Liver (tissue), 3 donors: ENCODE measurements at regions not wholly inside any gene's neighbourhood (a gene's known extent, or its start where the extent isn't known, plus 50 kb on each side); places are given as distances from the start of the nearest gene placed in this dataset.

Experiments
- JUND ChIP-seq, 2 donors: IDR thresholded peaks; 2 replicates each; pipeline ENCODE4 v1.6.1; 2016; ENCODE audit warnings: antibody characterized with exemption in 2 of 2
- REST ChIP-seq: IDR thresholded peaks from 2 replicates; pipeline ENCODE4 v1.6.1; 2016; ENCODE audit warnings: antibody characterized with exemption, mild to moderate bottlenecking
- SP1 ChIP-seq: IDR thresholded peaks from 2 replicates; pipeline ENCODE4 v1.6.1; 2018; ENCODE audit warnings: antibody characterized with exemption, mild to moderate bottlenecking
- TAF1 ChIP-seq: conservative IDR thresholded peaks from 2 replicates; pipeline ENCODE4 v1.6.1; 2016; ENCODE audit warnings: antibody characterized with exemption, mild to moderate bottlenecking
- YY1 ChIP-seq: IDR thresholded peaks from 2 replicates; pipeline ENCODE4 v1.6.1; 2016; ENCODE audit warnings: antibody characterized with exemption, mild to moderate bottlenecking
- ZBTB33 ChIP-seq: IDR thresholded peaks from 2 replicates; pipeline ENCODE4 v1.6.1; 2016; ENCODE audit warnings: antibody characterized with exemption
- TF ChIP-seq, protein P1 (sequence below): fragments of 150-350 bp; IDR thresholded peaks from 2 replicates; pipeline ENCODE4 v1.5.1; 2017; ENCODE audit warnings: improper control_type of control experiment, low read depth, low read length; ENCODE audit not compliant: missing input control
- donor health status: healthy.
- donor health status: healthy.

DNA sequence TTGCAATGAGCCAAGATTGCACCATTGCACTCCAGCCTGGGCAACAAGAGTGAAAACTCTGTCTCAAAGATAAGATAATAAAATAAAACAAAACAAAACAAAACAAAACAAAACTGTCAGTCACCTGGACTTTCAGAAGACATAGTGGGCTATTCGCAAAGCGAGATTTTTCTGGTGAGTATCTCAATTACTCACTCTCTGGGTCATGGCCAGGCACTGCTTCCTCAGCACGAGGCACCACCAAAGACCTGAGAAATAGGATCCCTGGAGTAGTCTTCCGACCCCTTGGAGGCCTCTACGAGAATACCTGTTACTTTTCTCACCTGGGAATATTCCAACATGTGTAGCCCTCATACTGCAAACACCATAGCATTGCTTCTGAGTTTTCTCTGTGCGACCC lies 201.7 kb upstream of the ZNF618 start:
- TF ChIP-seq, protein P1, sequence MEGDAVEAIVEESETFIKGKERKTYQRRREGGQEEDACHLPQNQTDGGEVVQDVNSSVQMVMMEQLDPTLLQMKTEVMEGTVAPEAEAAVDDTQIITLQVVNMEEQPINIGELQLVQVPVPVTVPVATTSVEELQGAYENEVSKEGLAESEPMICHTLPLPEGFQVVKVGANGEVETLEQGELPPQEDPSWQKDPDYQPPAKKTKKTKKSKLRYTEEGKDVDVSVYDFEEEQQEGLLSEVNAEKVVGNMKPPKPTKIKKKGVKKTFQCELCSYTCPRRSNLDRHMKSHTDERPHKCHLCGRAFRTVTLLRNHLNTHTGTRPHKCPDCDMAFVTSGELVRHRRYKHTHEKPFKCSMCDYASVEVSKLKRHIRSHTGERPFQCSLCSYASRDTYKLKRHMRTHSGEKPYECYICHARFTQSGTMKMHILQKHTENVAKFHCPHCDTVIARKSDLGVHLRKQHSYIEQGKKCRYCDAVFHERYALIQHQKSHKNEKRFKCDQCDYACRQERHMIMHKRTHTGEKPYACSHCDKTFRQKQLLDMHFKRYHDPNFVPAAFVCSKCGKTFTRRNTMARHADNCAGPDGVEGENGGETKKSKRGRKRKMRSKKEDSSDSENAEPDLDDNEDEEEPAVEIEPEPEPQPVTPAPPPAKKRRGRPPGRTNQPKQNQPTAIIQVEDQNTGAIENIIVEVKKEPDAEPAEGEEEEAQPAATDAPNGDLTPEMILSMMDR, result no peak
- TF ChIP-seq TAF1, result no peak
- no peak for TF ChIP-seq ZBTB33
- TF ChIP-seq JUND (IDR thresholded peaks at IDR 0.05), result no peak
- TF ChIP-seq SP1, result no peak
- TF ChIP-seq YY1, result no peak
- TF ChIP-seq REST, result no peak
